Activated naive CD8-positive, alpha-beta T cell treated with anti-CD3 and anti-CD28 coated beads, Interleukin-2, amount 50 U/mL, for 24 hours (primary cell): ENCODE measurements at regions not wholly inside any gene's neighbourhood (a gene's known extent, or its start where the extent isn't known, plus 50 kb on each side); places are given as distances from the start of the nearest gene placed in this dataset.

Source experiments
- ATAC-seq: fragments of 150-1000 bp; cut with Tn5 transposase; one replicate; pipeline ENCODE4 v1.10.0; 2021
- DNase-seq: peaks from one replicate; pipeline ENCODE4 v3.0.0; 2021
- H3K27ac Mint-ChIP-seq: one replicate; pipeline ENCODE4 v1.8.0; 2021; ENCODE audit warnings: mild to moderate bottlenecking, mixed read lengths
- H3K27me3 Mint-ChIP-seq: one replicate; pipeline ENCODE4 v1.8.0; 2021; ENCODE audit warnings: mixed read lengths
- H3K36me3 Mint-ChIP-seq: one replicate; pipeline ENCODE4 v1.8.0; 2021; ENCODE audit warnings: low read depth, mixed read lengths
- H3K4me1 Mint-ChIP-seq: one replicate; pipeline ENCODE4 v1.8.0; 2021; ENCODE audit warnings: mixed read lengths
- H3K4me3 Mint-ChIP-seq: one replicate; pipeline ENCODE4 v1.8.0; 2021; ENCODE audit warnings: mild to moderate bottlenecking, moderate library complexity, mixed read lengths
- H3K9me3 Mint-ChIP-seq: one replicate; pipeline ENCODE4 v1.8.0; 2021; ENCODE audit warnings: mixed read lengths

- Mint-ChIP-seq H3K9me3 (no peaks in the 10 kb centered on the region), H3K27me3 (no peaks in the 10 kb centered on the region), H3K4me3 (no peak overlapping the region), H3K4me1 (no peaks in the 10 kb centered on the region), H3K36me3 (no peaks in the 10 kb centered on the region), H3K27ac (no peak overlapping the region)
- ATAC-seq (no peak), DNase-seq (no peak)
These were observed 120.7 kb upstream of the ADARB2 start for GRCh38 chr10:1858048-1858447.

DNA sequence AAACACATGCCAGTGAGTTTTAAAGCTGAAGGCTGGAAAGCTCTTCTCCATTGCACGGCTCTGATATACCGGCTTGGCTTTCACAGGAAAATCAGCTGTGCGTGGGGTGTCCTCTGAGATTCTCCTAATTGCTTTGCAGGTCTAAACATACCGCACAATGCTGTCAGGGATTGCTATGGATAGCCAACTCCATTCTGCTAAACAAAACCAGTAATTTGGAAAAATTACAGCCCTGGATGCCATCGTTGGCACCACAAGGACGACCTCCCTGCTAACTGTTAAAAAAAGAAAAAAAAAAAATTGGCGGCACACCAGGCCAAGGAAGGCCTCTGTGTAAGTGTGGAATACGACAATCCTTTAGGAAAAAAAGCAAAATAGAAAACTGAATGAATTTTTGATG lies 118.6 kb upstream of the ADARB2 start:
- Mint-ChIP-seq H3K4me3 (no peak overlapping the region), H3K4me1 (no peaks in the 10 kb centered on the region), H3K27me3 (no peaks in the 10 kb centered on the region), H3K27ac (no peak overlapping the region), H3K36me3 (no peaks in the 10 kb centered on the region), H3K9me3 (no peaks in the 10 kb centered on the region)
- DNase-seq (no peak), ATAC-seq (no peak)

DNA sequence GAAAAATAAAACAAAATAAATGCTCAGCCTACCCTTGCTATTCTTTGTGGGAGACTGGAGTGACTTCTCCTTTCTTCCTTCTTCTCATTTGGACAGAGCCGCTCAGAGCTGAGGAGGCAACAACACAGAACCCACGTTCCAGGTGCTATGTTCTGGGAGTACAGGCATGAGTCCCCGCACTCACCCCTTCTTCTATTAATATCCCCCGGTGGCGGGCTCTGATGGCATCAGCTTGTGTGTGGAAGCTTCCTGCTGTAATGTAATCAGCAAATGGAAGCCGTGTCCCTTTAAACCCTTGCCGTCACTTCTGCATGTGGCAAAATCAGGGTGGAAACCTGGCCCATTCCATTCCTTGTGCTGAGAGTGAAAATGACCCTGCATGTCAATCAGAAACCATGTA lies 116.9 kb upstream of the ADARB2 start:
- DNase-seq (no peak), ATAC-seq (no peak)
- H3K36me3 Mint-ChIP-seq: no peaks in the 10 kb centered on the region
- H3K4me3 Mint-ChIP-seq: no peak overlapping the region
- H3K4me1 Mint-ChIP-seq: no peaks in the 10 kb centered on the region
- peaks cover 6% of the 10 kb centered on the region for H3K9me3 Mint-ChIP-seq
- no peak overlapping the region for H3K27ac Mint-ChIP-seq
- no peaks in the 10 kb centered on the region for H3K27me3 Mint-ChIP-seq

- ATAC-seq: no peak
- H3K9me3 Mint-ChIP-seq: peaks cover 6% of the 10 kb centered on the region
- no peaks in the 10 kb centered on the region for H3K4me1 Mint-ChIP-seq
- no peak for DNase-seq
- H3K27ac Mint-ChIP-seq: no peak overlapping the region
- H3K27me3 Mint-ChIP-seq: no peaks in the 10 kb centered on the region
- no peak overlapping the region for H3K4me3 Mint-ChIP-seq
- no peaks in the 10 kb centered on the region for H3K36me3 Mint-ChIP-seq
These were observed 116.5 kb upstream of the ADARB2 start for GRCh38 chr10:1853801-1854200.

GRCh38 chr10:1852841-1853240 lies 115.5 kb upstream of the ADARB2 start:
- Mint-ChIP-seq H3K27ac (no peak overlapping the region), H3K4me3 (no peak overlapping the region), H3K4me1 (no peaks in the 10 kb centered on the region), H3K27me3 (no peaks in the 10 kb centered on the region), H3K9me3 (peaks cover 6% of the 10 kb centered on the region), H3K36me3 (no peaks in the 10 kb centered on the region)
- DNase-seq: no peak
- ATAC-seq: no peak

DNA sequence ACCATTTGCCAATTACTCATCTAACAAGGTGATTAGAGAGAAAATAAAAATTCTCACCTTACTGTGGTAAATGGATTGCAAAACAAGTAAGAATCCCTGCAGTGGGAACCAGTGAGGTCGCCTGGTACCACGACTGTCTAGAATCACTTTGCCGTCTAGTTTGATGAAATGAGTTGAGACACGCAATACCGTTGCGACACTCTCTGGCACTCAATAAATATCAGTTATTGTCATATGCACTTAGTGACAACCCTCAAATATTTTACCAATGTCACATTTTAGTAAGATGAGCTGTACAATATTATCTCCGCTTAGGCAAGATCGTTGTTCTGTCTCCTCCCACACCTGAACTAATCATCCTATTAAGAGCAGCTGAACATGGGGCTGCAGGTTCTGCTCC lies 114.4 kb upstream of the ADARB2 start:
- Mint-ChIP-seq H3K27me3 (no peaks in the 10 kb centered on the region), H3K4me1 (no peaks in the 10 kb centered on the region), H3K9me3 (peaks cover 6% of the 10 kb centered on the region), H3K4me3 (no peak overlapping the region), H3K27ac (no peak overlapping the region), H3K36me3 (no peaks in the 10 kb centered on the region)
- DNase-seq (no peak), ATAC-seq (no peak)

- no peaks in the 10 kb centered on the region for H3K27me3 Mint-ChIP-seq
- H3K27ac Mint-ChIP-seq: no peak overlapping the region
- no peak for DNase-seq
- H3K4me3 Mint-ChIP-seq: no peak overlapping the region
- no peaks in the 10 kb centered on the region for H3K36me3 Mint-ChIP-seq
- H3K4me1 Mint-ChIP-seq: no peaks in the 10 kb centered on the region
- ATAC-seq: no peak
- H3K9me3 Mint-ChIP-seq: peaks cover 6% of the 10 kb centered on the region
These were observed 113.7 kb upstream of the ADARB2 start for GRCh38 chr10:1850971-1851527.

DNA sequence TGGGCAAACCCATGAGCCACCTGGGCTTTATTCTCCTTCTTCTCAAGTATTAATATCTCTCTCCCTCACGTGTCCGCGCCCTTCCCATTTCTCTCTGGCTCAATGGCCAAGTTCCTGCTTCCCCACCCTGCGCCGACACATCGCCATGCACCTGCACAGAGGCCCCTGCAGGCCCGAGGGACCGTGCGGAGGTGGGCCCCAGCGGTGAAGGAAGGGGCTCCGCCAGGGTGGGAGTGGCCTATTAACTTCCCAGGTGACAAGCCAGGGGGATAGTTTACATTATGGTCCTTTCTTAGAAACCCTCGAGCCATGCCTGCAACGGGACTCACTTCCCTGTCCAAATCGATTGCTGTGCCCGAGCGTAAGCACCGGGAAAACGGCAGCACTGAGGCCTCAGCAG lies 110.0 kb upstream of the ADARB2 start:
- DNase-seq (no peak), ATAC-seq (no peak)
- no peaks in the 10 kb centered on the region for H3K36me3 Mint-ChIP-seq
- no peaks in the 10 kb centered on the region for H3K4me1 Mint-ChIP-seq
- H3K4me3 Mint-ChIP-seq: no peak overlapping the region
- H3K27ac Mint-ChIP-seq: no peak overlapping the region
- no peaks in the 10 kb centered on the region for H3K27me3 Mint-ChIP-seq
- H3K9me3 Mint-ChIP-seq: peaks cover 6% of the 10 kb centered on the region

GRCh38 chr10:1846032-1846431 lies 108.7 kb upstream of the ADARB2 start:
- Mint-ChIP-seq H3K9me3 (peaks cover 6% of the 10 kb centered on the region), H3K4me1 (no peaks in the 10 kb centered on the region), H3K27ac (no peak overlapping the region), H3K27me3 (no peaks in the 10 kb centered on the region), H3K4me3 (no peak overlapping the region), H3K36me3 (no peaks in the 10 kb centered on the region)
- DNase-seq: no peak
- ATAC-seq: no peak

- no peaks in the 10 kb centered on the region for H3K36me3 Mint-ChIP-seq
- no peak for ATAC-seq
- DNase-seq: no peak
- no peaks in the 10 kb centered on the region for H3K9me3 Mint-ChIP-seq
- H3K27me3 Mint-ChIP-seq: peaks cover 2% of the 10 kb centered on the region
- H3K4me3 Mint-ChIP-seq: no peak overlapping the region
- no peaks in the 10 kb centered on the region for H3K4me1 Mint-ChIP-seq
- no peak overlapping the region for H3K27ac Mint-ChIP-seq
These were observed 104.4 kb upstream of the ADARB2 start for GRCh38 chr10:1841759-1842158.

- H3K36me3 Mint-ChIP-seq: peaks cover 3% of the 10 kb centered on the region
- no peak for ATAC-seq
- H3K27me3 Mint-ChIP-seq: peaks cover 1% of the 10 kb centered on the region
- peaks cover 8% of the 10 kb centered on the region for H3K9me3 Mint-ChIP-seq
- peaks cover 3% of the 10 kb centered on the region for H3K4me1 Mint-ChIP-seq
- no peak overlapping the region for H3K27ac Mint-ChIP-seq
- no peak for DNase-seq
- no peak overlapping the region for H3K4me3 Mint-ChIP-seq
These were observed 92.4 kb upstream of the ADARB2 start for GRCh38 chr10:1829712-1830111.

DNA sequence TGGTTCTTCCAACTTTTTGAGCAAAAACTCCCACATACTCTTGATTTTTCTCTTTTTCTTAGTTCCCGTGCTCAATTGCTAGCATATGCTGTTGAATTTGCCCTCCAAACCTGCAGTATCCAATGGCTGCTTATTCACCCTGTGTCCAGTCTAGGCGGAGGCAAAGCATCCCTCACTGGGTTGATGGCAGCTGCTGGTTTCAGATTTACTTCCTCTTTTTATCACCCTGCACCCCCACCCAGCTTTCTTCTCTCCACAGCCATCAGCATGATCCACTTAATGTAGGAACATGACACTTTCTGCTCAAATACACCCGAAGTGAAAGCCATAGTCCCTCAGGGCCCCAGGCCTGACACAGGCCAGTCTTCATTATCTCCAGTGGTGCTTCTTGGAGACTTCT lies 87.6 kb upstream of the ADARB2 start:
- Mint-ChIP-seq H3K27me3 (peaks cover 4% of the 10 kb centered on the region), H3K4me1 (peaks cover 4% of the 10 kb centered on the region), H3K36me3 (peaks cover 3% of the 10 kb centered on the region), H3K9me3 (peaks cover 25% of the 10 kb centered on the region), H3K27ac (no peak overlapping the region), H3K4me3 (no peak overlapping the region)
- DNase-seq (no peak), ATAC-seq (no peak)

DNA sequence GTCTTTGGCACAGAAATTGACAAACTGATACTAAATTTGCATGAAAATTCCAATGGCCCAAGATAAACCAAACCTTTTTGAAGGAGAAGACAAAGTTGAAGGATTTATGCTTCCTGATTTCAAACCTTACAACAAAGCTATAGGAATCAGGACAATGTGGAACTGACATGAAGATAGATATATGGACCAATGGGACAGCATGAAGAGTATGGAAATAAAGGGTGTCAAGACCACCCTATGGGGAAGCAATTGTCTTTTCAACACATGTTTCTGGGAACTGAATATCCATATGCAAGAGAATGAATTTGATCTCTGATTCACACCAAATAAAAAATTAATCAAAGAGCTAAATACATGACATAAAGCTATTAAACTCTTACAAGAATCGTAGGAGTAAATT lies 77.2 kb upstream of the ADARB2 start:
- no peak overlapping the region for H3K4me3 Mint-ChIP-seq
- H3K4me1 Mint-ChIP-seq: no peaks in the 10 kb centered on the region
- H3K27me3 Mint-ChIP-seq: no peaks in the 10 kb centered on the region
- H3K36me3 Mint-ChIP-seq: peaks cover 2% of the 10 kb centered on the region
- no peak for DNase-seq
- ATAC-seq: no peak
- H3K27ac Mint-ChIP-seq: no peak overlapping the region
- peaks cover 30% of the 10 kb centered on the region for H3K9me3 Mint-ChIP-seq

DNA sequence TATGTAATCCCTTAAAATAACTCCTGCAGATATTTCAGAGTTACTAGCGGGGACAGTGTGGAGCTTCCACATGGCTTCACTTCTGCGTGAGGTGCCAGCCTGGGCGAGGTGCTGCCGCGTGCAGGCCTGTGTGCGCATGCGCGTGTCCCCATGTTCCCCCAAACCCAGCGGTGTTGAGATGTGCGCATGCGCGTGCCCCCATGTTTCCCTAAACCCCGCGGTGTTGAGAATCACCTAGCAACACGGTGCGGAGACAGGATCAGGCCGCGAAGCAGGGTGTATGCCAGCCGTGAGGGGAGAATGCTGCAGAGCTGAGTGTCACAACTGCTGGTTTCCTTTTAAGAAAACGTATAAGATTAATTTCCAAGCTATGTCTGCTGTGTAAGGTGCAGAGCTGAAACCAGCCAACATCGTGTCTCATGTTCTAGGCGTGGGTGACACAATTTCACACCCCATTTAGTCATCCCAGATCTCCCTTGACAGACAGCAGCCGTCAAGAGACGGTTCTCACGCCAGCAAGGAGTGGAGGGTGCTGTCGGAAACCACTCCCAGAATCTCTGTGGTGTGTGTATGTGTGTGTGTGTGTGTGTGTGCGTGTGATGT lies 71.9 kb upstream of the ADARB2 start:
- Mint-ChIP-seq H3K27me3 (no peaks in the 10 kb centered on the region), H3K36me3 (no peaks in the 10 kb centered on the region)
- DNase-seq: no peak

GRCh38 chr10:1807924-1808323 lies 70.6 kb upstream of the ADARB2 start:
- ATAC-seq (no peak), DNase-seq (no peak)
- Mint-ChIP-seq H3K4me3 (no peak overlapping the region), H3K4me1 (no peaks in the 10 kb centered on the region), H3K9me3 (no peaks in the 10 kb centered on the region), H3K36me3 (no peaks in the 10 kb centered on the region), H3K27me3 (no peaks in the 10 kb centered on the region), H3K27ac (no peak overlapping the region)

More for the DNA sequence above, 71.9 kb upstream of the ADARB2 start:
- Mint-ChIP-seq H3K9me3 (no peaks in the 10 kb centered on the region), H3K27ac (no peak overlapping the region), H3K4me3 (no peak overlapping the region), H3K4me1 (no peaks in the 10 kb centered on the region)
- ATAC-seq: no peak

- Mint-ChIP-seq H3K27me3 (no peaks in the 10 kb centered on the region), H3K9me3 (no peaks in the 10 kb centered on the region), H3K4me1 (peaks cover 6% of the 10 kb centered on the region), H3K36me3 (no peaks in the 10 kb centered on the region), H3K27ac (no peak overlapping the region), H3K4me3 (no peak overlapping the region)
- DNase-seq (no peak), ATAC-seq (no peak)
These were observed 69.9 kb upstream of the ADARB2 start for GRCh38 chr10:1807196-1807595.
